Transverse colon (tissue), 4 donors: ENCODE measurements at regions not wholly inside any gene's neighbourhood (a gene's known extent, or its start where the extent isn't known, plus 50 kb on each side); places are given as distances from the start of the nearest gene placed in this dataset.

Experiments used
- DNase-seq: peaks from one replicate; pipeline ENCODE4 v3.0.0-alpha.2; 2019
- H3K27ac ChIP-seq, 4 donors: fragments of 200-600 bp; sonication (generic); 2 replicates each; pipeline ENCODE4 v1.5.1; 2016 to 2018; ENCODE audit warnings: inconsistent platforms in 4 of 4
- H3K27me3 ChIP-seq: fragments of 200-600 bp; sonication (generic); 2 replicates; pipeline ENCODE4 v1.5.1; 2017; ENCODE audit warnings: inconsistent platforms
- H3K36me3 ChIP-seq, 4 donors: fragments of 200-600 bp; sonication (generic); 2 replicates each; pipeline ENCODE4 v1.5.1; 2017 to 2019; ENCODE audit warnings: inconsistent platforms in 4 of 4
- H3K4me1 ChIP-seq, 4 donors: fragments of 200-600 bp; sonication (generic); 2 replicates each; pipeline ENCODE4 v1.5.1; 2017 to 2020; ENCODE audit warnings: inconsistent platforms in 4 of 4
- H3K4me3 ChIP-seq, 4 donors: fragments of 200-600 bp; sonication (generic); 1 replicate in 1 of 4; 2 replicates in 3 of 4; pipeline versions ENCODE4 v1.5.1 to v1.6.1; 2017 to 2019; ENCODE audit warnings: inconsistent platforms in 4 of 4
- H3K9me3 ChIP-seq, 2 donors: fragments of 200-600 bp; sonication (generic); 2 replicates each; pipeline ENCODE4 v1.5.1; 2017 to 2019; ENCODE audit warnings: inconsistent platforms in 2 of 2
- EP300 ChIP-seq: sonication (generic); formaldehyde crosslinking; IDR thresholded peaks from one replicate; pipeline ENCODE4 v1.6.1; 2017; ENCODE audit warnings: antibody characterized with exemption, low read depth
- POLR2A ChIP-seq: fragments of 450-650 bp; IDR thresholded peaks from one replicate; pipeline ENCODE4 v1.6.1; 2016; ENCODE audit warnings: antibody characterized with exemption, mild to moderate bottlenecking, moderate library complexity
- POLR2AphosphoS5 ChIP-seq, 3 donors: sonication (generic); formaldehyde crosslinking; IDR thresholded peaks; one replicate each; pipeline ENCODE4 v1.6.1; 2016; ENCODE audit warnings: antibody characterized with exemption in 3 of 3
- WGBS, 2 donors: methylation state at CpG; one replicate each; pipeline ENCODE4 v1.1.5; 2018; ENCODE audit warnings: low coverage in 1 of 2; 5-methylcytosine and 5-hydroxymethylcytosine counted together
- in situ Hi-C, 4 donors: fragments of 200-750 bp; cut with MboI; loops; one replicate each; pipeline versions ENCODE4 v1.15.0 to v1.15.1; 2017; ENCODE audit warnings: low sequenced_read_pairs in 3 of 4, low pct_ligation_motif_present in 1 of 4, low pct_unique_long_range_greater_than_20kb in 1 of 4
- intact Hi-C: fragments of 100-400 bp; cut with DNase I; formaldehyde crosslinking; loops from one replicate; pipeline ENCODE4 v1.15.1; 2023; ENCODE audit warnings: low total_unique reads
- TF ChIP-seq, protein P1 (sequence below), 5 experiments: fragments of 200-600 bp in 3 of 5; fragments of 450-650 bp in 2 of 5; sonication (generic) in 3 of 5; IDR thresholded peaks; 1 replicate in 2 of 5; 2 replicates in 3 of 5; pipeline ENCODE4 v1.5.1; 2016 to 2017; ENCODE audit warnings: antibody characterized with exemption in 5 of 5, inconsistent platforms in 3 of 5, mild to moderate bottlenecking in 2 of 5, moderate library complexity in 1 of 5

- H3K27ac ChIP-seq, result no peak overlapping the region
- H3K27me3 ChIP-seq, result no peaks in the 10 kb centered on the region
- H3K9me3 ChIP-seq, result peaks cover 0 to 7% of the 10 kb centered on the region in 2 donors
- in situ Hi-C loops (no loop called here), intact Hi-C loops (no loop called here)
- H3K4me3 ChIP-seq, result no peak overlapping the region
- peaks cover 0 to 11% (median 4%) of the 10 kb centered on the region in 4 donors for H3K4me1 ChIP-seq
- TF ChIP-seq POLR2AphosphoS5 (IDR thresholded peaks at IDR 0.05) (no peak), POLR2A (no peak), EP300 (no peak)
- TF ChIP-seq, protein P1, sequence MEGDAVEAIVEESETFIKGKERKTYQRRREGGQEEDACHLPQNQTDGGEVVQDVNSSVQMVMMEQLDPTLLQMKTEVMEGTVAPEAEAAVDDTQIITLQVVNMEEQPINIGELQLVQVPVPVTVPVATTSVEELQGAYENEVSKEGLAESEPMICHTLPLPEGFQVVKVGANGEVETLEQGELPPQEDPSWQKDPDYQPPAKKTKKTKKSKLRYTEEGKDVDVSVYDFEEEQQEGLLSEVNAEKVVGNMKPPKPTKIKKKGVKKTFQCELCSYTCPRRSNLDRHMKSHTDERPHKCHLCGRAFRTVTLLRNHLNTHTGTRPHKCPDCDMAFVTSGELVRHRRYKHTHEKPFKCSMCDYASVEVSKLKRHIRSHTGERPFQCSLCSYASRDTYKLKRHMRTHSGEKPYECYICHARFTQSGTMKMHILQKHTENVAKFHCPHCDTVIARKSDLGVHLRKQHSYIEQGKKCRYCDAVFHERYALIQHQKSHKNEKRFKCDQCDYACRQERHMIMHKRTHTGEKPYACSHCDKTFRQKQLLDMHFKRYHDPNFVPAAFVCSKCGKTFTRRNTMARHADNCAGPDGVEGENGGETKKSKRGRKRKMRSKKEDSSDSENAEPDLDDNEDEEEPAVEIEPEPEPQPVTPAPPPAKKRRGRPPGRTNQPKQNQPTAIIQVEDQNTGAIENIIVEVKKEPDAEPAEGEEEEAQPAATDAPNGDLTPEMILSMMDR (IDR thresholded peaks at IDR 0.05), result no peak
- no peaks in the 10 kb centered on the region for H3K36me3 ChIP-seq
- no peak for DNase-seq
Measured at GRCh38 chr20:6622041-6622440, 145.4 kb upstream of the BMP2 start.

DNA sequence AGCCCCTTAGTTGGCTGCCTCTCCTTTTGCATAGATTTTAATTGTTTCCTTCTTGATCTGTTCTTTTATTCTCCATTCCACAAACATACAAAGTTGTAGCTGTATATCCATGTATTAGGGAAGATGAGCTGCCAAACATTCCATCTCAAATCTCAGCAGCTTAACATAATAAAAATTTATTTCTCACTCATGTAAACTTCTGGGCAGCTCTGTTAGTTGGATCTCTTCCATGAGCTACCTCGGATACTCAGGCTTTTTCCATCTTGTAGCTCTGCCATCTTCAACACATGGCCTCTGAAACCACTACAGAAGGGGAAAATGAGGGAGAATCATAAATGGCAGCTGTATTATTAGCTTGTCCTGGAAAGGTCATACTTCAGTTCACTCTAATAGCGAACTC, 149.4 kb upstream of the BMP2 start:
- in situ Hi-C loops, result no loop called here
- no peaks in the 10 kb centered on the region for H3K4me1 ChIP-seq
- H3K36me3 ChIP-seq, result no peaks in the 10 kb centered on the region
- no peaks in the 10 kb centered on the region for H3K27me3 ChIP-seq
- no peak for DNase-seq
- WGBS, 2 donors, result 63 to 67% methylated on average over 2 of the region's 2 CpGs
- TF ChIP-seq, protein P1 (IDR thresholded peaks at IDR 0.05), result no peak
- TF ChIP-seq EP300, result no peak
- TF ChIP-seq POLR2AphosphoS5 (IDR thresholded peaks at IDR 0.05), result no peak
- TF ChIP-seq POLR2A, result no peak
- H3K4me3 ChIP-seq, result no peak overlapping the region
- H3K27ac ChIP-seq, result no peak overlapping the region
- intact Hi-C loops, result no loop called here
- no peaks in the 10 kb centered on the region for H3K9me3 ChIP-seq

- H3K36me3 ChIP-seq, result no peaks in the 10 kb centered on the region
- 80% methylated on average over 1 of the region's 1 CpG; no CpG with 5 or more reads in 1 of the 2 donors for WGBS, 2 donors
- H3K27me3 ChIP-seq, result no peaks in the 10 kb centered on the region
- no peak overlapping the region for H3K27ac ChIP-seq
- no peak for DNase-seq
- H3K9me3 ChIP-seq, result no peaks in the 10 kb centered on the region
- no peak overlapping the region for H3K4me3 ChIP-seq
- in situ Hi-C loops (no loop called here), intact Hi-C loops (no loop called here)
- TF ChIP-seq POLR2A (no peak), POLR2AphosphoS5 (IDR thresholded peaks at IDR 0.05) (no peak), EP300 (no peak)
- TF ChIP-seq, protein P1 (IDR thresholded peaks at IDR 0.05), result no peak
- no peaks in the 10 kb centered on the region for H3K4me1 ChIP-seq
Measured at GRCh38 chr20:6616421-6616820, 151.1 kb upstream of the BMP2 start.

- H3K27me3 ChIP-seq, result no peaks in the 10 kb centered on the region
- 68 to 75% methylated on average over 1 of the region's 1 CpG for WGBS, 2 donors
- H3K4me1 ChIP-seq, result no peaks in the 10 kb centered on the region
- H3K9me3 ChIP-seq, result no peaks in the 10 kb centered on the region
- no peak for TF ChIP-seq POLR2A
- no peak for TF ChIP-seq POLR2AphosphoS5 (IDR thresholded peaks at IDR 0.05)
- no peak for TF ChIP-seq EP300
- TF ChIP-seq, protein P1 (IDR thresholded peaks at IDR 0.05), result no peak
- intact Hi-C loops, result no loop called here
- in situ Hi-C loops, result no loop called here
- no peak overlapping the region for H3K27ac ChIP-seq
- no peak overlapping the region for H3K4me3 ChIP-seq
- no peaks in the 10 kb centered on the region for H3K36me3 ChIP-seq
- no peak for DNase-seq
Measured at GRCh38 chr20:6614836-6615235, 152.7 kb upstream of the BMP2 start.
